ENCODE measurements at regions not wholly inside any gene's neighbourhood (a gene's known extent, or its start where the extent isn't known, plus 50 kb on each side); places are given as distances from the start of the nearest gene placed in this dataset.

DNA sequence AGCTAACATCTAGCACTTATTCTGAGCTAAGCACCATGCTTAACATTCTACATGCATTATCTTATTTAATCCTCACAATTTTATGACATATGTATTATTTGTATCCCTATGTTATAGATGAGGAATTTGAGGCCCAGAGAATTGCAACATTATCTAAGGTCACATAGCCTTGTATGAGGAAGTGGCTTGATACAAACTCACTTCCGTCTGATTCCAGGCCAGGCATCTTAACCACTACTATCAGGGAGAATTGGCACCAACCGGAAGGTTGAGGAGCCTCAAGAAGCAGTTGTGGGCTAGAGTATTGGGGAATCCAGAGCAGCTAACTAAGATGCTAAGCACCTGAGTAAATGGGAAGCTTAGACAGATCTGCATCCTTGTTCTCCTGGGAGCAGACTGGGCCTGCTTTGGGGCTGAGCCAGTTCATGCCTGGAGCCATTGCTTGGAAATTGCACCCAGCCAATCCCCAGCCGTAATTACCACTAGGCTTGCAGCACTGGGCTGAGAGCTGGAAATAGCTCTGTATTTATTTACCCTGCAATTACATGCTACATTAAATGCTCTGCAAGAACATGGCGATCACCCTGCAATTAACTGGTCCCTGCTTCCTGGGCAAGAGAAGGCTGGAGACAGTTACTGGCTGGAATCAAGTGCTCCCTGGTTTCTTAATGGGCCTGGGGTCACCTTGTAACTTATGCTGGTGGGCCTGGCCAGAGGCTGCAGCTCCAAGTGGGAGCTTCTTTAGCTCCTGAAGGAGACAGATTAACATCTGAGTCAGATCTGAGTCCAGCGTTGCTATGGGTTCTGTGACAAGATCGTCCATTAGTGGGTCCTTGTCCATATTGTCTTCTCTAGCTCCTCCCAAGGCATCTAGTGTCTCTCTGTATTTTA lies 273.1 kb upstream of the CCL2 start:
- Histone ChIP-seq H3K4me1 (no peaks in the 10 kb centered on the region), H3K27ac (no peak overlapping the region), H3K4me3 (no peak overlapping the region), H3K27me3 (no peaks in the 10 kb centered on the region), H3K9me3 (no peaks in the 10 kb centered on the region), H3K36me3 (ENCODE audit: low read depth, missing control alignments) (no peaks in the 10 kb centered on the region)
- WGBS, 2 donors: 67 to 74% methylated on average over 4 to 6 of the region's 6 CpGs
- TF ChIP-seq, protein P1, sequence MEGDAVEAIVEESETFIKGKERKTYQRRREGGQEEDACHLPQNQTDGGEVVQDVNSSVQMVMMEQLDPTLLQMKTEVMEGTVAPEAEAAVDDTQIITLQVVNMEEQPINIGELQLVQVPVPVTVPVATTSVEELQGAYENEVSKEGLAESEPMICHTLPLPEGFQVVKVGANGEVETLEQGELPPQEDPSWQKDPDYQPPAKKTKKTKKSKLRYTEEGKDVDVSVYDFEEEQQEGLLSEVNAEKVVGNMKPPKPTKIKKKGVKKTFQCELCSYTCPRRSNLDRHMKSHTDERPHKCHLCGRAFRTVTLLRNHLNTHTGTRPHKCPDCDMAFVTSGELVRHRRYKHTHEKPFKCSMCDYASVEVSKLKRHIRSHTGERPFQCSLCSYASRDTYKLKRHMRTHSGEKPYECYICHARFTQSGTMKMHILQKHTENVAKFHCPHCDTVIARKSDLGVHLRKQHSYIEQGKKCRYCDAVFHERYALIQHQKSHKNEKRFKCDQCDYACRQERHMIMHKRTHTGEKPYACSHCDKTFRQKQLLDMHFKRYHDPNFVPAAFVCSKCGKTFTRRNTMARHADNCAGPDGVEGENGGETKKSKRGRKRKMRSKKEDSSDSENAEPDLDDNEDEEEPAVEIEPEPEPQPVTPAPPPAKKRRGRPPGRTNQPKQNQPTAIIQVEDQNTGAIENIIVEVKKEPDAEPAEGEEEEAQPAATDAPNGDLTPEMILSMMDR (IDR thresholded peaks at IDR 0.05): no peak
- no peak for TF ChIP-seq POLR2A (IDR thresholded peaks at IDR 0.05)
- no peak for DNase-seq
- intact Hi-C loops (cut with DNase I; ENCODE audit: low total_unique reads): no loop called here

GRCh38 chr17:33982909-33983308 lies 272.2 kb upstream of the CCL2 start:
- H3K27me3 ChIP-seq: no peaks in the 10 kb centered on the region
- TF ChIP-seq, protein P1 (IDR thresholded peaks at IDR 0.05): no peak
- no peak for TF ChIP-seq POLR2A (IDR thresholded peaks at IDR 0.05)
- no peaks in the 10 kb centered on the region for H3K36me3 ChIP-seq (ENCODE audit: low read depth, missing control alignments)
- no peak for DNase-seq
- H3K4me1 ChIP-seq: no peaks in the 10 kb centered on the region
- H3K9me3 ChIP-seq: no peaks in the 10 kb centered on the region
- intact Hi-C loops (cut with DNase I; ENCODE audit: low total_unique reads): no loop called here
- no peak overlapping the region for H3K27ac ChIP-seq
- H3K4me3 ChIP-seq: no peak overlapping the region

DNA sequence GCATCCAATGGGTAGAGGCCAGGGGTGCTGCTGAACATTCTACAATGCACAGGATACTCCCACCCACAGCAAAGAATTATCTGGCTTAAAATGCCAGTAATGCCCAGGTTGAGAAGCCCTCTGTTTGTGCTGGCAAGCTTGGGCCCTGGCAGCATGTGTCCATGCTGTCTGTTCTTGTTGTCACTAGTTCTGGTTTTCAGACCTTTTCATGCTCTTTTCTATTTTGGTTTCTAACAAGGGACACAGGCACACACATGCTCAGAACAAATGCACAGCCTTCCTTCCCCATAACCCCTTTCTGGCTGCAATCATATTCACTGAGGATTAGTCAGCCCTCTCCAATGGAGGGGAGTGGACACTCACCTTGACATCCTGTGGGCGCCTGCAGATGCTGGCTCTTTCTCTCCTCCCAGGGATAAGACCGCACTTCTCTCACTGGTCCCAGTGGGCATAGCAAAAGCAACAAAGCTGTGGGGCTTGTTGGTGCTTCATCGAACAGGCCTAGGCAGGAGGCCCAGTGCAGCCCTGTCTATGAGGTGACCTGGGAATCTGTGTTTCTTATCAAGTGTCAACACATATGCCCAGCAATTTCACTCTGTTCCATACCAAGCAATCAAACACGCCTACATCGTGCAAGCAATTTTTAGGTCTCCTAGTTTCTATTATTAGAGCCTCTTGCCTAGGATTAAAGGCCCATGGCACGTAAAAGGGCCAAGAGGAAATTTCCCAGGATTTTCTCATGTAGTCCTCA lies 271.1 kb upstream of the CCL2 start:
- intact Hi-C loops (cut with DNase I; ENCODE audit: low total_unique reads): no loop called here
- Histone ChIP-seq H3K4me3 (no peak overlapping the region), H3K36me3 (ENCODE audit: low read depth, missing control alignments) (no peaks in the 10 kb centered on the region), H3K4me1 (no peaks in the 10 kb centered on the region), H3K27me3 (no peaks in the 10 kb centered on the region), H3K27ac (no peak overlapping the region), H3K9me3 (no peaks in the 10 kb centered on the region)
- DNase-seq: no peak
- TF ChIP-seq POLR2A (IDR thresholded peaks at IDR 0.05): no peak
- TF ChIP-seq, protein P1 (IDR thresholded peaks at IDR 0.05): no peak
- 81 to 90% methylated on average over 6 of the region's 6 CpGs for WGBS, 2 donors

GRCh38 chr17:33986088-33986487 lies 269.0 kb upstream of the CCL2 start:
- 0% methylated on average over 1 of the region's 1 CpG for WGBS, 2 donors
- no peaks in the 10 kb centered on the region for H3K9me3 ChIP-seq
- intact Hi-C loops (cut with DNase I; ENCODE audit: low total_unique reads): no loop called here
- no peaks in the 10 kb centered on the region for H3K4me1 ChIP-seq
- no peaks in the 10 kb centered on the region for H3K36me3 ChIP-seq (ENCODE audit: low read depth, missing control alignments)
- no peaks in the 10 kb centered on the region for H3K27me3 ChIP-seq
- no peak overlapping the region for H3K27ac ChIP-seq
- no peak overlapping the region for H3K4me3 ChIP-seq
- DNase-seq: no peak
- TF ChIP-seq, protein P1 (IDR thresholded peaks at IDR 0.05): no peak
- no peak for TF ChIP-seq POLR2A (IDR thresholded peaks at IDR 0.05)

Measured in testis (tissue), 2 donors.